Mesenchymal stem cell (in vitro differentiated cells and primary cell): ENCODE measurements at regions not wholly inside any gene's neighbourhood (a gene's known extent, or its start where the extent isn't known, plus 50 kb on each side); places are given as distances from the start of the nearest gene placed in this dataset.

Experiments used
- DNase-seq: peaks from one replicate; pipeline ENCODE4 v3.0.0-alpha.2; 2013
- H2AFZ ChIP-seq: one replicate; pipeline ENCODE4 v1.6.1; 2013; ENCODE audit warnings: low read depth, mild to moderate bottlenecking, control low read depth, inconsistent platforms, low read length, moderate library complexity
- H2AK5ac ChIP-seq: 2 replicates; pipeline ENCODE4 v1.6.1; 2013; ENCODE audit warnings: low read length, moderate library complexity, mild to moderate bottlenecking, inconsistent platforms; ENCODE audit not compliant: severe bottlenecking
- H2BK120ac ChIP-seq: one replicate; pipeline ENCODE4 v1.6.1; 2013; ENCODE audit warnings: low read depth, mild to moderate bottlenecking, inconsistent platforms, low read length, moderate library complexity
- H2BK12ac ChIP-seq, 2 experiments: one replicate each; pipeline ENCODE4 v1.6.1; 2013; ENCODE audit warnings: inconsistent platforms in 2 of 2, low read length in 2 of 2, mild to moderate bottlenecking in 2 of 2, moderate library complexity in 2 of 2, control low read depth in 1 of 2
- H2BK15ac ChIP-seq: one replicate; pipeline ENCODE4 v1.6.1; 2013; ENCODE audit warnings: mild to moderate bottlenecking, low read depth, inconsistent platforms; ENCODE audit not compliant: poor library complexity, severe bottlenecking
- H2BK5ac ChIP-seq: 2 replicates; pipeline ENCODE4 v1.6.1; 2013; ENCODE audit warnings: low read depth, mild to moderate bottlenecking, low read length, control low read depth, inconsistent platforms; ENCODE audit not compliant: poor library complexity, severe bottlenecking
- H3K14ac ChIP-seq, 2 experiments: one replicate each; pipeline ENCODE4 v1.6.1; 2013; ENCODE audit warnings: inconsistent platforms in 2 of 2, low read length in 2 of 2, control low read depth in 1 of 2, mild to moderate bottlenecking in 1 of 2, moderate library complexity in 1 of 2
- H3K18ac ChIP-seq, 2 experiments: one replicate each; pipeline ENCODE4 v1.6.1; 2013; ENCODE audit warnings: inconsistent platforms in 2 of 2, low read length in 2 of 2, control low read depth in 1 of 2, low read depth in 1 of 2, mild to moderate bottlenecking in 1 of 2
- H3K23ac ChIP-seq, 2 experiments: one replicate each; pipeline ENCODE4 v1.6.1; 2013; ENCODE audit warnings: inconsistent platforms in 2 of 2, low read length in 2 of 2, mild to moderate bottlenecking in 2 of 2, moderate library complexity in 2 of 2, control low read depth in 1 of 2
- H3K27ac ChIP-seq: 2 replicates; pipeline ENCODE4 v1.5.1; 2013; ENCODE audit warnings: mild to moderate bottlenecking, moderate library complexity, low read length, control low read depth, inconsistent platforms; ENCODE audit not compliant: poor library complexity, severe bottlenecking
- H3K27me3 ChIP-seq, 2 experiments: 2 replicates each; pipeline versions ENCODE4 v1.6.1 to v1.7.0; 2013; ENCODE audit warnings: low read length in 2 of 2, mild to moderate bottlenecking in 2 of 2, moderate library complexity in 2 of 2, control low read depth in 1 of 2, inconsistent platforms in 1 of 2; ENCODE audit not compliant: control insufficient read depth in 1 of 2, insufficient read depth in 1 of 2
- H3K36me3 ChIP-seq, 2 experiments: 2 replicates each; pipeline versions ENCODE4 v1.6.1 to v1.7.0; 2013; ENCODE audit warnings: low read length in 2 of 2, control low read depth in 1 of 2, inconsistent platforms in 1 of 2, low read depth in 1 of 2, mild to moderate bottlenecking in 1 of 2; ENCODE audit not compliant: insufficient read depth in 2 of 2, control insufficient read depth in 1 of 2
- H3K4ac ChIP-seq, 2 experiments: one replicate each; pipeline ENCODE4 v1.6.1; 2013; ENCODE audit warnings: inconsistent platforms in 2 of 2, low read length in 2 of 2, mild to moderate bottlenecking in 2 of 2, moderate library complexity in 2 of 2, control low read depth in 1 of 2, low read depth in 1 of 2
- H3K4me1 ChIP-seq: 2 replicates; pipeline ENCODE4 v1.6.1; 2013; ENCODE audit warnings: low read depth, low read length, control low read depth; ENCODE audit not compliant: control insufficient read depth, insufficient read depth
- H3K4me2 ChIP-seq: 2 replicates; pipeline ENCODE4 v1.6.1; 2013; ENCODE audit warnings: low read length, mild to moderate bottlenecking, inconsistent platforms; ENCODE audit not compliant: poor library complexity, severe bottlenecking
- H3K4me3 ChIP-seq, 2 experiments: 2 replicates each; pipeline versions ENCODE4 v1.5.1 to v1.7.0; 2013; ENCODE audit warnings: low read length in 2 of 2, mild to moderate bottlenecking in 2 of 2, control low read depth in 1 of 2, low read depth in 1 of 2; ENCODE audit not compliant: insufficient read depth in 1 of 2
- H3K79me1 ChIP-seq: replicated peaks from 2 replicates; pipeline ENCODE4 v1.6.1; 2013; ENCODE audit warnings: mild to moderate bottlenecking, control low read depth, low read length, inconsistent platforms; ENCODE audit not compliant: poor library complexity, severe bottlenecking
- H3K9ac ChIP-seq: 2 replicates; pipeline ENCODE4 v1.7.0; 2013; ENCODE audit warnings: mild to moderate bottlenecking, low read length, moderate library complexity
- H3K9me3 ChIP-seq: 2 replicates; pipeline ENCODE4 v1.7.0; 2013; ENCODE audit warnings: mild to moderate bottlenecking, low read length; ENCODE audit not compliant: control insufficient read depth
- H4K8ac ChIP-seq: one replicate; pipeline ENCODE4 v1.6.1; 2013; ENCODE audit warnings: inconsistent platforms, mild to moderate bottlenecking, low read length, moderate library complexity
- H4K91ac ChIP-seq: one replicate; pipeline ENCODE4 v1.6.1; 2013; ENCODE audit warnings: mild to moderate bottlenecking, low read length, inconsistent platforms
- WGBS: methylation state at CpG from one replicate; pipeline ENCODE4 v1.1.7; 2013; ENCODE audit warnings: mixed read lengths; 5-methylcytosine and 5-hydroxymethylcytosine counted together

DNA sequence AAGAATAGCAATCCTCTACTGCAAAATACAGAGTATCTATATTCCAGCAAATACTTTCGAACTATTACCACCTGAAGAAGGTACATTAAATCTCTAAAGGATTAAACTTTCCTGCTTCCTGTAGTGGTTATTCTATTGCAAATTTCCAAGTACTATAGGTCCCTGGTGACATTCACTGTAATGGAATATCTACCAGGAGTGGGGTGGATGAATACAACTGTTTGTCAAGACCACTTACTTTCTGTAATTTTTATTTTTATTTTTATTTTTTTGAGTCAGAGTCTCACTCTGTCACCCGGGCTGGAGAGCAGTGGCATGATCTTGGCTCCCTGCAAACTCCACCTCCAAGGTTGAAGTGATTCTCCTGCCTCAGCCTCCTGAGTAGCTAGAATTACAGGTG, 389.5 kb downstream of the TMEM114 start:
- no peaks in the 10 kb centered on the region for H3K36me3 ChIP-seq
- WGBS, result 71% methylated on average over 1 of the region's 2 CpGs
- no peak overlapping the region for H4K8ac ChIP-seq
- no peak overlapping the region for H3K18ac ChIP-seq
- no peak overlapping the region for H2AK5ac ChIP-seq
- H2AFZ ChIP-seq, result no peak overlapping the region
- H3K23ac ChIP-seq, result no peak overlapping the region
- no peak overlapping the region for H3K4me3 ChIP-seq
- H4K91ac ChIP-seq, result no peak overlapping the region
- peaks cover 12% of the 10 kb centered on the region for H3K9me3 ChIP-seq
- H2BK5ac ChIP-seq, result no peak overlapping the region
- no peak overlapping the region for H2BK15ac ChIP-seq
- H3K4me1 ChIP-seq, result no peaks in the 10 kb centered on the region
- no peak overlapping the region for H3K27ac ChIP-seq
- DNase-seq, result no peak
- H3K9ac ChIP-seq, result no peak overlapping the region
- H2BK120ac ChIP-seq, result no peak overlapping the region
- H3K79me1 ChIP-seq, result no peaks in the 10 kb centered on the region
- H3K14ac ChIP-seq, result no peak overlapping the region
- no peak overlapping the region for H2BK12ac ChIP-seq
- H3K4me2 ChIP-seq, result no peak overlapping the region
- no peaks in the 10 kb centered on the region for H3K27me3 ChIP-seq
- no peak overlapping the region for H3K4ac ChIP-seq

DNA sequence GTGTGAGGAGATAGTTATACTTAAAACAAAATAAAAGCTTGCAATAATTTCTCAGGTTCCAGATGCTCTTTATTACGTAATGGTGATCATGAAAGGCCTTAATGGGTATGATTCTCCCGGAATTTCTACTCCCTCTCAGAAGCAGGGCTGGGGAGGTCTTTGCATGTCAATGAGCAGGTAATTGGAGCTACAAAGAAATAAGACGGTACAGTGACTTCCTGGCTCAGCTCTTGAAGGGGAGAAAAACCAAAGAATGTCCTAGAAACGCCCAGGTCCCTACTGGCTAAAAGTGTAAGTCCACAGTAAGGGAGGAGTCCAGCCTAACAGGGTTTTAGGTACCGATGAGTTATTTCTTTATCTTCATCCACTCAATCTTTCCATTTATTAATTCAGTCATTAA, 390.9 kb downstream of the TMEM114 start:
- Histone ChIP-seq H3K9ac (no peak overlapping the region), H3K79me1 (no peaks in the 10 kb centered on the region)

DNA sequence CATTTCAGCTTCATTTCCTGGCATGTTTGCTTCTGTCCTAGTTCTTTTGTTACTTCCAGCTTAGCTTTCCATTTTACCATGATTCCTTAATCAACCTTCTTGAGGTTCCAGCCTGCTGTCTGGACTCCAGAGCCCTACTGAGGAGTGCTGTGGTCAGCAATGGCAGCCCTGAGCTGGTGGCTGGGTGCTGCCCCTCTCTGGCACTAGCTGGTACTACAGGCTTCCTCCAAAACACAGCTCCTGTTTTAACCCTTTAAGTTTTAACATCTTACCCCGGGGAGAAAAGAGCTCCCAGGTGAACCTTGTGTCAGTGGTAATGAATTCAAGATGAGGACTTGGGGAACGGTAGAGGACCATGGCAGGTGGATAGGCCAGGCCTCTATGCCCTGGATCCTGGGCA, 395.5 kb downstream of the TMEM114 start:
- Histone ChIP-seq H3K14ac (no peak overlapping the region), H3K9ac (no peak overlapping the region), H3K4me1 (no peaks in the 10 kb centered on the region), H4K8ac (no peak overlapping the region), H3K23ac (no peak overlapping the region), H3K18ac (no peak overlapping the region), H3K9me3 (peaks cover under 1% of the 10 kb centered on the region), H2BK5ac (no peak overlapping the region), H3K27ac (no peak overlapping the region), H2AFZ (no peak overlapping the region), H3K4ac (no peak overlapping the region), H2BK12ac (no peak overlapping the region), H4K91ac (no peak overlapping the region), H3K4me3 (no peak overlapping the region), H3K36me3 (no peaks in the 10 kb centered on the region), H3K79me1 (no peaks in the 10 kb centered on the region), H2BK15ac (no peak overlapping the region), H3K27me3 (no peaks in the 10 kb centered on the region), H2BK120ac (no peak overlapping the region), H3K4me2 (no peak overlapping the region), H2AK5ac (no peak overlapping the region)
- WGBS, result 22% methylated on average over 2 of the region's 2 CpGs
- no peak for DNase-seq

More for the DNA sequence above, 390.9 kb downstream of the TMEM114 start:
- no peak overlapping the region for H3K4me3 ChIP-seq
- H4K91ac ChIP-seq, result no peak overlapping the region
- H3K27me3 ChIP-seq, result no peaks in the 10 kb centered on the region
- H3K36me3 ChIP-seq, result no peaks in the 10 kb centered on the region
- WGBS, result 23% methylated on average over 4 of the region's 5 CpGs
- no peak overlapping the region for H2AK5ac ChIP-seq
- H2BK12ac ChIP-seq, result no peak overlapping the region
- no peak overlapping the region for H3K4ac ChIP-seq
- H4K8ac ChIP-seq, result no peak overlapping the region
- no peak overlapping the region for H2BK120ac ChIP-seq
- H3K14ac ChIP-seq, result no peak overlapping the region
- H3K18ac ChIP-seq, result no peak overlapping the region
- H3K9me3 ChIP-seq, result peaks cover 12% of the 10 kb centered on the region
- no peak overlapping the region for H3K4me2 ChIP-seq
- no peak overlapping the region for H2BK5ac ChIP-seq
- no peak overlapping the region for H2AFZ ChIP-seq
- no peak for DNase-seq
- H3K23ac ChIP-seq, result no peak overlapping the region
- H2BK15ac ChIP-seq, result no peak overlapping the region
- no peak overlapping the region for H3K27ac ChIP-seq
- no peaks in the 10 kb centered on the region for H3K4me1 ChIP-seq

DNA sequence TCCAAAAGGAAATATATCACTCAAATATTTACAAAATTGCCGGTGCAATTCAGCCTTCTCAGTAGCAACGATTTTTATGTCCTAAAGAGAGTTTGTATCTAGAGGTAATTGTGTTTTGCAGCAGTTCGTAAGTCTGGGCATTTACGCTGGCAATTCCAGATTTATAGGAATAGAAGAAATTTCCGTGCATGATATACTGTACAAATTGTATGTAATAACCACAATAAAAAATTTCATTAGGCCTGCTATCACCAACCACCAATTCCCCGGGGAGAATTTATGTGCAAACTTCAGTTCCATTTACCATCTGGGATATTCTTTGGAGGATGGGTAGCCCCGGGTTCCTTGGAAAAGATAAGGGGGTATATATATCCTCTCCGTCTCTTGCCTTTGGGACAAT, 401.5 kb downstream of the TMEM114 start:
- WGBS, result 100% methylated on average over 2 of the region's 8 CpGs
- Histone ChIP-seq H3K9me3 (peaks cover 6% of the 10 kb centered on the region), H2BK120ac (no peak overlapping the region)

More for the DNA sequence above, 401.5 kb downstream of the TMEM114 start:
- Histone ChIP-seq H4K8ac (no peak overlapping the region), H3K4me2 (no peak overlapping the region), H2BK12ac (no peak overlapping the region), H3K36me3 (no peaks in the 10 kb centered on the region), H2AFZ (no peak overlapping the region), H3K18ac (no peak overlapping the region), H3K79me1 (no peaks in the 10 kb centered on the region), H3K4me3 (no peak overlapping the region), H3K4ac (no peak overlapping the region), H3K27ac (no peak overlapping the region), H3K14ac (no peak overlapping the region), H3K4me1 (no peaks in the 10 kb centered on the region), H3K23ac (no peak overlapping the region), H4K91ac (no peak overlapping the region), H2AK5ac (no peak overlapping the region), H2BK5ac (no peak overlapping the region), H3K27me3 (no peaks in the 10 kb centered on the region), H2BK15ac (no peak overlapping the region), H3K9ac (no peak overlapping the region)
- DNase-seq, result no peak
